GM12872 (cell line): ENCODE measurements at regions not wholly inside any gene's neighbourhood (a gene's known extent, or its start where the extent isn't known, plus 50 kb on each side); places are given as distances from the start of the nearest gene placed in this dataset.

Experiments used
- CTCF ChIP-seq: IDR thresholded peaks from 3 replicates; pipeline ENCODE4 v1.5.1; 2011; ENCODE audit warnings: low read depth, mild to moderate bottlenecking, low read length, moderate library complexity; ENCODE audit not compliant: insufficient read depth

- TF ChIP-seq CTCF = no peak
Observed at GRCh38 chr10:4008676-4009382, 223.8 kb upstream of the KLF6 start.

GRCh38 chr10:4007771-4008170 is 222.8 kb upstream of the KLF6 start:
- TF ChIP-seq CTCF = no peak

GRCh38 chr10:4006858-4007257 is 221.8 kb upstream of the KLF6 start:
- no peak for TF ChIP-seq CTCF

GRCh38 chr10:4006051-4006450 is 221.0 kb upstream of the KLF6 start:
- TF ChIP-seq CTCF = no peak

- TF ChIP-seq CTCF = no peak
Observed at GRCh38 chr10:4004990-4005389, 220.0 kb upstream of the KLF6 start.

- no peak for TF ChIP-seq CTCF
Observed at GRCh38 chr10:4004144-4004543, 219.1 kb upstream of the KLF6 start.

- no peak for TF ChIP-seq CTCF
Observed at GRCh38 chr10:4003348-4003973, 218.5 kb upstream of the KLF6 start.
